ENCODE measurements at regions not wholly inside any gene's neighbourhood (a gene's known extent, or its start where the extent isn't known, plus 50 kb on each side); places are given as distances from the start of the nearest gene placed in this dataset.

DNA sequence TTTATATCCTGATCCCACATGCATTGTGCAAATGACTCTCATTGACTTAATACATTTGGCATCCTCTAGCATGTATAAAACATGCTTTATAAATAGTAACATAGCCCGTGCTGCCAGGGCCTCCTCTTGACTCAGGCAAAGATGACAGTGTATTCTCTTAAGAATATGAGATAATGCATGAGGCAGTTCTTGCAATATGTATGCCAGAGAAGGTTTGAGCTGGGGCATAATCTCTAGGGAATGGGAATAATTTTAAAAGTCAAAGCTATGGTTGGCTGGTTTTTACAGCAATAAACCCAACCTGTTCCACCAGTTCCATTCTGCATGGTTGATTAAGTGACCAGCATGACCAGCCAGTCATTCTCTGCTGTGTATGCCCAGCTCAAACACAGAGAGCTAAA lies 179.0 kb upstream of the PFN2 start:
- no peaks in the 10 kb centered on the region for H3K9me3 ChIP-seq
- no peaks in the 10 kb centered on the region for H3K27me3 ChIP-seq
- no peak for DNase-seq (ENCODE audit: low spot score in 2 of 2)
- no peak overlapping the region for H3K27ac ChIP-seq
- H3K36me3 ChIP-seq: no peaks in the 10 kb centered on the region
- intact Hi-C loops (cut with DNase I; ENCODE audit: low total_unique reads): loop anchor here (5.0 kb wide), 1 partner anchor 983 kb away; no protein-coding TSS in a partner anchor
- no peaks in the 10 kb centered on the region for H3K4me1 ChIP-seq
- no peak for TF ChIP-seq POLR2A (IDR thresholded peaks at IDR 0.05)
- no peak for TF ChIP-seq CTCF (IDR thresholded peaks at IDR 0.05)
- no peak for TF ChIP-seq POLR2AphosphoS5 (IDR thresholded peaks at IDR 0.05)
- no peak overlapping the region for H3K4me3 ChIP-seq

- Histone ChIP-seq H3K27me3 (no peaks in the 10 kb centered on the region), H3K9me3 (no peaks in the 10 kb centered on the region), H3K4me1 (no peaks in the 10 kb centered on the region), H3K4me3 (no peak overlapping the region), H3K27ac (no peak overlapping the region), H3K36me3 (no peaks in the 10 kb centered on the region)
- no peak for DNase-seq (ENCODE audit: low spot score in 2 of 2)
- intact Hi-C loops (cut with DNase I; ENCODE audit: low total_unique reads): no loop called here
- no peak for TF ChIP-seq POLR2AphosphoS5 (IDR thresholded peaks at IDR 0.05)
Measured at GRCh38 chr3:150148227-150148626, 177.5 kb upstream of the PFN2 start.

GRCh38 chr3:150147776-150148175 lies 177.1 kb upstream of the PFN2 start:
- H3K4me3 ChIP-seq: no peak overlapping the region
- H3K4me1 ChIP-seq: no peaks in the 10 kb centered on the region
- H3K36me3 ChIP-seq: no peaks in the 10 kb centered on the region
- intact Hi-C loops (cut with DNase I; ENCODE audit: low total_unique reads): no loop called here
- TF ChIP-seq POLR2AphosphoS5 (IDR thresholded peaks at IDR 0.05) (no peak), CTCF (IDR thresholded peaks at IDR 0.05) (no peak), POLR2A (IDR thresholded peaks at IDR 0.05) (no peak)
- no peak overlapping the region for H3K27ac ChIP-seq
- H3K27me3 ChIP-seq: no peaks in the 10 kb centered on the region
- H3K9me3 ChIP-seq: no peaks in the 10 kb centered on the region
- DNase-seq (ENCODE audit: low spot score in 2 of 2): no peak

DNA sequence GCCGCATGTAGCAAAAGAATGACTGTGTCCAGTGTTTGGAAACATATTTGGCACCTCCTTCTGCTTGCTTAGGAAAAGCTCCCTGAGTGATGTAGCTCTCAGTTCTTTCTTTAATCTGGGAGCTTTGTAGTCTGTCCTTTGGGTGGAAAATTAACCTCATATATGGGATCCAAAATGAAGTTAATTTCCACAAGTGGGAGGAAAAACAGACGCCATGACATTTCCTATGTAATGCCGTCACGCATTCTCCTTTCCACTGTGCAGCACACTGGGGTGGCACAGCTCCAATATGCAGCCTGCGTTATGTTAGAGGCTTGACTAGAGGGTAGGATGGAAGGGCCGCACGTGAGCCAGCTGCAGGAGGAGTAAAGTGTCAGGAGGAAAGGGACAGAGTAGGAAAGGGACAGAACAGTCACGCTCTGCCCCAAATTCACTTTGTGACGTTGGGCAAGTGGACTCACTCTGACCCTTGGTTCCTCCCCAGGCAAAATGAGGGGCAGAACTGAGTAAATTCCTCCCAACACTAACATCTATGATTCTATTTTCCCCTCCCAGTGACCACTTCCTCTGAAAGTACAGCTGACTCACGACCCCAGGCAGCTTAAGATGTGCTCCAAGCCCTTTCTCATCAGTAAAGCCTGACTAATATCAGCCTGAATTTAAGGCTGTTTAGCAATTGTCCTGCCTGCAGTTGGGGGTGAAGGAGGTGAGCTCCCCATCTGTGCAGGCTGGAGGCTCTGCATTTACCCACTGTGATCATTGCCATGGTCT lies 176.5 kb upstream of the PFN2 start:
- intact Hi-C loops (cut with DNase I; ENCODE audit: low total_unique reads): no loop called here
- Histone ChIP-seq H3K36me3 (no peaks in the 10 kb centered on the region), H3K27ac (no peak overlapping the region), H3K27me3 (no peaks in the 10 kb centered on the region), H3K4me3 (no peak overlapping the region), H3K9me3 (no peaks in the 10 kb centered on the region), H3K4me1 (no peaks in the 10 kb centered on the region)
- no peak for DNase-seq (ENCODE audit: low spot score in 2 of 2)
- TF ChIP-seq CTCF (IDR thresholded peaks at IDR 0.05) (no peak), POLR2AphosphoS5 (IDR thresholded peaks at IDR 0.05) (no peak), POLR2A (IDR thresholded peaks at IDR 0.05) (no peak)

- no peaks in the 10 kb centered on the region for H3K4me1 ChIP-seq
- H3K9me3 ChIP-seq: no peaks in the 10 kb centered on the region
- no peak overlapping the region for H3K27ac ChIP-seq
- no peak for TF ChIP-seq CTCF (IDR thresholded peaks at IDR 0.05)
- TF ChIP-seq POLR2A (IDR thresholded peaks at IDR 0.05): no peak
- no peak for TF ChIP-seq POLR2AphosphoS5 (IDR thresholded peaks at IDR 0.05)
- no peaks in the 10 kb centered on the region for H3K27me3 ChIP-seq
- no peak overlapping the region for H3K4me3 ChIP-seq
- DNase-seq (ENCODE audit: low spot score in 2 of 2): no peak
- intact Hi-C loops (cut with DNase I; ENCODE audit: low total_unique reads): no loop called here
- no peaks in the 10 kb centered on the region for H3K36me3 ChIP-seq
Measured at GRCh38 chr3:150145659-150146058, 175.0 kb upstream of the PFN2 start.
